Loucy (cell line): ENCODE measurements at regions not wholly inside any gene's neighbourhood (a gene's known extent, or its start where the extent isn't known, plus 50 kb on each side); places are given as distances from the start of the nearest gene placed in this dataset.
"Not testable (repeated sequence)": the region's sequence is repeated elsewhere in the genome, so short reads cannot be mapped to it uniquely, and the experiment has no call there.

Experiments used
- H2AFZ ChIP-seq: fragments of 200-600 bp; sonication (generic); 2 replicates; pipeline ENCODE4 v1.6.0; 2016; ENCODE audit warnings: antibody characterized with exemption, mild to moderate bottlenecking, low read length, moderate library complexity
- H3F3A ChIP-seq: fragments of 200-600 bp; 2 replicates; pipeline ENCODE4 v1.6.0; 2016; ENCODE audit warnings: antibody characterized with exemption, low read depth, mild to moderate bottlenecking
- H3K27me3 ChIP-seq: fragments of 200-600 bp; sonication (generic); 2 replicates; pipeline ENCODE4 v1.6.1; 2014; ENCODE audit warnings: low read length, mild to moderate bottlenecking; ENCODE audit not compliant: insufficient read depth, poor library complexity, severe bottlenecking
- H3K36me3 ChIP-seq: fragments of 200-600 bp; sonication (generic); 2 replicates; pipeline ENCODE4 v1.6.1; 2016; ENCODE audit warnings: low read length; ENCODE audit not compliant: insufficient read depth
- H3K4me1 ChIP-seq: fragments of 200-600 bp; sonication (generic); 2 replicates; pipeline ENCODE4 v1.5.1; 2014; ENCODE audit warnings: low read length, mild to moderate bottlenecking; ENCODE audit not compliant: insufficient read depth, poor library complexity, severe bottlenecking
- H3K4me2 ChIP-seq: fragments of 200-600 bp; sonication (generic); 2 replicates; pipeline ENCODE4 v1.6.0; 2014; ENCODE audit warnings: antibody characterized with exemption, low read length, low read depth, mild to moderate bottlenecking; ENCODE audit not compliant: poor library complexity, severe bottlenecking
- H3K4me3 ChIP-seq: fragments of 200-600 bp; sonication (generic); 2 replicates; pipeline ENCODE4 v1.5.1; 2014; ENCODE audit warnings: low read length, mild to moderate bottlenecking, mixed read lengths; ENCODE audit not compliant: poor library complexity, severe bottlenecking
- H3K79me2 ChIP-seq: fragments of 200-600 bp; sonication (generic); 2 replicates; pipeline ENCODE4 v1.6.1; 2014; ENCODE audit warnings: low read length; ENCODE audit not compliant: insufficient read depth
- H3K9ac ChIP-seq: fragments of 200-600 bp; sonication (generic); 2 replicates; pipeline ENCODE4 v1.6.0; 2014; ENCODE audit warnings: mild to moderate bottlenecking, low read depth, low read length, moderate library complexity; ENCODE audit not compliant: poor library complexity, severe bottlenecking
- H3K9me2 ChIP-seq: fragments of 200-600 bp; sonication (generic); replicated peaks from 2 replicates; pipeline ENCODE4 v1.6.1; 2016; ENCODE audit warnings: low read depth, low read length, mixed read lengths
- H3K9me3 ChIP-seq: fragments of 200-600 bp; sonication (generic); 2 replicates; pipeline ENCODE4 v1.6.1; 2014; ENCODE audit warnings: mild to moderate bottlenecking, antibody characterized with exemption, low read length, low read depth; ENCODE audit not compliant: insufficient read depth
- H4K20me1 ChIP-seq: fragments of 200-600 bp; sonication (generic); 2 replicates; pipeline ENCODE4 v1.6.0; 2014; ENCODE audit warnings: antibody characterized with exemption, low read length, mild to moderate bottlenecking; ENCODE audit not compliant: insufficient read depth, poor library complexity, severe bottlenecking
- CTCF ChIP-seq: fragments of 200-600 bp; sonication (generic); conservative IDR thresholded peaks from 2 replicates; pipeline ENCODE4 v1.5.1; 2014; ENCODE audit warnings: mild to moderate bottlenecking, antibody characterized with exemption, low read length
- EZH2phosphoT487 ChIP-seq: fragments of 200-600 bp; IDR thresholded peaks from 2 replicates; pipeline ENCODE4 v1.6.1; 2018; ENCODE audit warnings: antibody characterized with exemption, mild to moderate bottlenecking, moderate library complexity, borderline replicate concordance

- Histone ChIP-seq H2AFZ (no peak overlapping the region), H3K27me3 (no peaks in the 10 kb centered on the region), H4K20me1 (no peaks in the 10 kb centered on the region), H3K9me2 (no peaks in the 10 kb centered on the region), H3K9me3 (no peaks in the 10 kb centered on the region), H3F3A (no peaks in the 10 kb centered on the region), H3K9ac (no peak overlapping the region), H3K4me1 (no peaks in the 10 kb centered on the region), H3K36me3 (no peaks in the 10 kb centered on the region), H3K79me2 (no peaks in the 10 kb centered on the region), H3K4me3 (no peak overlapping the region), H3K4me2 (no peak overlapping the region)
- TF ChIP-seq EZH2phosphoT487 (no peak), CTCF (no peak)
Observed at GRCh38 chr4:83947125-83947829, 411.4 kb downstream of the GPAT3 start.

- not testable (repeated sequence) for H3K4me3 ChIP-seq, H3K27me3 ChIP-seq, H3K9ac ChIP-seq, H2AFZ ChIP-seq, H4K20me1 ChIP-seq, H3K9me2 ChIP-seq, H3K9me3 ChIP-seq, H3K4me2 ChIP-seq, H3K36me3 ChIP-seq, H3F3A ChIP-seq, H3K4me1 ChIP-seq, H3K79me2 ChIP-seq
Observed at GRCh38 chr4:83943691-83944090, 407.8 kb downstream of the GPAT3 start.

GRCh38 chr4:83932750-83933391 is 397.0 kb downstream of the GPAT3 start:
- H3K36me3 ChIP-seq = no peaks in the 10 kb centered on the region
- no peaks in the 10 kb centered on the region for H4K20me1 ChIP-seq
- H3K4me3 ChIP-seq = no peak overlapping the region
- no peak overlapping the region for H2AFZ ChIP-seq
- no peaks in the 10 kb centered on the region for H3K27me3 ChIP-seq
- H3K79me2 ChIP-seq = no peaks in the 10 kb centered on the region
- H3K4me2 ChIP-seq = no peak overlapping the region
- no peaks in the 10 kb centered on the region for H3K9me2 ChIP-seq
- H3K9me3 ChIP-seq = no peaks in the 10 kb centered on the region
- TF ChIP-seq CTCF (no peak), EZH2phosphoT487 (no peak)
- H3K9ac ChIP-seq = no peak overlapping the region
- H3K4me1 ChIP-seq = no peaks in the 10 kb centered on the region
- H3F3A ChIP-seq = no peaks in the 10 kb centered on the region
